Panc1 (cell line): ENCODE measurements at regions not wholly inside any gene's neighbourhood (a gene's known extent, or its start where the extent isn't known, plus 50 kb on each side); places are given as distances from the start of the nearest gene placed in this dataset.
"Not testable (repeated sequence)": the region's sequence is repeated elsewhere in the genome, so short reads cannot be mapped to it uniquely, and the experiment has no call there.

Experiments
- ATAC-seq: fragments of 200-7000 bp; cut with Tn5 transposase; 2 replicates; pipeline ENCODE4 v1.9.1; 2020; ENCODE audit warnings: mild to moderate bottlenecking, moderate library complexity
- BruUV-seq: library from RNA; stranded (reverse); fragments of 400-500 nt; replicated peaks from 2 replicates; lab custom pipeline; 2021; lab: Mats Ljungman, UMichigan
- CTCF ChIA-PET: fragments of 300-600 bp; sonication (Branson Sonifier 250); formaldehyde crosslinking; loops from one replicate; lab custom pipeline; 2022; ENCODE audit warnings: antibody characterized with exemption; lab: Charles Lee
- POLR2A ChIA-PET: fragments of 300-600 bp; sonication (Branson Sonifier 250); formaldehyde crosslinking; loops from one replicate; lab custom pipeline; 2022; ENCODE audit warnings: antibody characterized with exemption; lab: Charles Lee
- DNase-seq: peaks from one replicate; pipeline ENCODE4 v3.0.0-alpha.2; 2010; ENCODE audit warnings: low read depth, low spot score
- H3K27ac ChIP-seq: 2 replicates; pipeline ENCODE4 v1.5.1; 2011; ENCODE audit warnings: mild to moderate bottlenecking, low read length, inconsistent platforms
- H3K27me3 ChIP-seq: fragments of 200-500 bp; sonication (Bioruptor generic); 2 replicates; pipeline ENCODE4 v1.6.0; 2014; ENCODE audit warnings: low read length, inconsistent platforms; ENCODE audit not compliant: control insufficient read depth, insufficient read depth
- H3K36me3 ChIP-seq: fragments of 200-500 bp; sonication (Bioruptor generic); 2 replicates; pipeline ENCODE4 v1.5.1; 2014; ENCODE audit warnings: inconsistent platforms, mild to moderate bottlenecking, low read length, moderate library complexity; ENCODE audit not compliant: control insufficient read depth, insufficient read depth
- H3K4me1 ChIP-seq: 2 replicates; pipeline ENCODE4 v1.5.1; 2011; ENCODE audit warnings: inconsistent platforms, mild to moderate bottlenecking, low read length, moderate library complexity; ENCODE audit not compliant: control insufficient read depth, insufficient read depth
- H3K4me3 ChIP-seq, 2 experiments: 2 replicates each; pipeline ENCODE4 v1.5.1; 2011 to 2012; ENCODE audit warnings: low read depth in 2 of 2, low read length in 2 of 2, mild to moderate bottlenecking in 2 of 2, inconsistent platforms in 1 of 2, moderate library complexity in 1 of 2
- H3K9me3 ChIP-seq: fragments of 200-500 bp; sonication (Bioruptor generic); 2 replicates; pipeline ENCODE4 v1.5.1; 2014; ENCODE audit warnings: low read depth, mild to moderate bottlenecking, inconsistent platforms, low read length, moderate library complexity; ENCODE audit not compliant: control insufficient read depth, insufficient read depth
- CTCF ChIP-seq: fragments of 450-650 bp; IDR thresholded peaks from 2 replicates; pipeline ENCODE4 v1.5.1; 2017; ENCODE audit warnings: mild to moderate bottlenecking
- POLR2AphosphoS5 ChIP-seq: IDR thresholded peaks from 2 replicates; pipeline ENCODE4 v1.6.1; 2012; ENCODE audit warnings: mild to moderate bottlenecking, low read depth, low read length, moderate library complexity
- REST ChIP-seq, 2 experiments: IDR thresholded peaks; 2 replicates each; pipeline ENCODE4 v1.6.1; 2011 to 2012; ENCODE audit warnings: low read depth in 2 of 2, control low read depth in 1 of 2, low read length in 1 of 2, mild to moderate bottlenecking in 1 of 2, moderate library complexity in 1 of 2; ENCODE audit not compliant: insufficient read depth in 1 of 2
- SIN3A ChIP-seq: IDR thresholded peaks from 2 replicates; pipeline ENCODE4 v1.6.1; 2012; ENCODE audit warnings: low read depth, mild to moderate bottlenecking, low read length, moderate library complexity, borderline replicate concordance; ENCODE audit not compliant: insufficient read depth
- TCF7L2 ChIP-seq: IDR thresholded peaks from 2 replicates; pipeline ENCODE4 v1.6.1; 2011; ENCODE audit warnings: mild to moderate bottlenecking, low read depth, low read length, inconsistent platforms
- in situ Hi-C: cut with HindIII; loops from 2 replicates; pipeline ENCODE4 v1.10.0; 2016; ENCODE audit warnings: low sequenced_read_pairs, low pct_unique_long_range_greater_than_20kb
- intact Hi-C: fragments of 100-400 bp; cut with micrococcal nuclease; formaldehyde crosslinking; loops from one replicate; pipeline ENCODE4 v1.10.0; 2022; ENCODE audit not compliant: unreplicated experiment

- H3K36me3 ChIP-seq, H3K4me3 ChIP-seq, in situ Hi-C loops, intact Hi-C loops, H3K4me1 ChIP-seq, ATAC-seq, H3K27me3 ChIP-seq, CTCF ChIA-PET, H3K9me3 ChIP-seq, BruUV-seq, DNase-seq, POLR2A ChIA-PET, H3K27ac ChIP-seq: not testable (repeated sequence)
Observed at GRCh38 chrY:11643549-11643948, 1057.5 kb upstream of the USP9Y start.

GRCh38 chrY:11668221-11668620 is 1032.8 kb upstream of the USP9Y start:
- Histone ChIP-seq H3K9me3 (no peaks in the 10 kb centered on the region), H3K27me3 (no peaks in the 10 kb centered on the region), H3K4me3 (no peak overlapping the region), H3K27ac (no peak overlapping the region), H3K36me3 (no peaks in the 10 kb centered on the region), H3K4me1 (no peaks in the 10 kb centered on the region)
- DNase-seq (peak; percentile 7), ATAC-seq (no peak)
- in situ Hi-C loops (no loop called here), intact Hi-C loops (no loop called here)
- CTCF ChIA-PET = no interaction called here
- BruUV-seq = no TSS peak
- POLR2A ChIA-PET = no interaction called here
- TF ChIP-seq REST (IDR thresholded peaks at IDR 0.05; ENCODE audit: insufficient read depth in 1 of 2, low read depth in 2 of 2, low read length in 1 of 2) = no peak
- TF ChIP-seq TCF7L2 = no peak
- no peak for TF ChIP-seq SIN3A
- TF ChIP-seq CTCF = no peak
- no peak for TF ChIP-seq POLR2AphosphoS5
